ENCODE measurements at regions not wholly inside any gene's neighbourhood (a gene's known extent, or its start where the extent isn't known, plus 50 kb on each side); places are given as distances from the start of the nearest gene placed in this dataset.

DNA sequence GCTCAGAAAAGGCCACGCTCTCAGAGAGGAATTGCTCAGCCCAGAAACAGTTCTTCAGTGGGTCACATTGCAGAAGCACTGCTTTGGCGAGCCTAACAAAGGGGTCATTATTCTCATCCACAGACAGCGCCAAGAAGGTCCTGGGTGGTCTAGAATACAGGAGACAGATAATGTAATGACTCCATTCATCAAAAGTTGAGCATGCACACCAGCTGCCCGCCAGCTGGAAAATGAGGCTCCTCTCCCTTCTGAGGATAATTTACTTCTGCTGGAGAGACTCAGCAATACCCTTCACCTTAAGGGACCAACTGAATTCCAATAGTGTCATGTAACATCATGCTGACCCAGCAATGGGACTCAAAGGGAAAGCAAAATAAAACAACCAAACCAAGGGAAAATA lies 79.9 kb downstream of the TRIB2 start:
- Histone ChIP-seq H3K27me3 (ENCODE audit: insufficient read depth) (no peaks in the 10 kb centered on the region), H3K36me3 (ENCODE audit: insufficient read depth) (no peaks in the 10 kb centered on the region), H3K4me1 (ENCODE audit: insufficient read depth) (no peaks in the 10 kb centered on the region), H3K79me2 (replicated peaks; ENCODE audit: insufficient read depth) (no peaks in the 10 kb centered on the region), H3K27ac (ENCODE audit: low read depth) (no peak overlapping the region), H3K4me3 (no peak overlapping the region), H3K9me2 (ENCODE audit: insufficient read depth) (peaks cover 7% of the 10 kb centered on the region; the same call in 1 of the 2 replicates), H3K4me2 (no peak overlapping the region), H4K20me1 (replicated peaks; ENCODE audit: insufficient read depth) (no peaks in the 10 kb centered on the region), H3F3A (replicated peaks; ENCODE audit: low read depth) (no peaks in the 10 kb centered on the region), H2AFZ (0 out of 2 replicates have a peak overlapping the region, but pooled peaks have one; percentile 11)
- ATAC-seq (no peak), DNase-seq (ENCODE audit: low spot score) (no peak)
- TF ChIP-seq EZH2phosphoT487 (IDR thresholded peaks at IDR 0.05; ENCODE audit: unreplicated experiment): no peak
- no peak for TF ChIP-seq JUNB (IDR thresholded peaks at IDR 0.05; ENCODE audit: unreplicated experiment)
- no peak for TF ChIP-seq CREB1 (CRISPR knock-in tag; IDR thresholded peaks at IDR 0.05; ENCODE audit: low read depth)
- TF ChIP-seq, protein P1, sequence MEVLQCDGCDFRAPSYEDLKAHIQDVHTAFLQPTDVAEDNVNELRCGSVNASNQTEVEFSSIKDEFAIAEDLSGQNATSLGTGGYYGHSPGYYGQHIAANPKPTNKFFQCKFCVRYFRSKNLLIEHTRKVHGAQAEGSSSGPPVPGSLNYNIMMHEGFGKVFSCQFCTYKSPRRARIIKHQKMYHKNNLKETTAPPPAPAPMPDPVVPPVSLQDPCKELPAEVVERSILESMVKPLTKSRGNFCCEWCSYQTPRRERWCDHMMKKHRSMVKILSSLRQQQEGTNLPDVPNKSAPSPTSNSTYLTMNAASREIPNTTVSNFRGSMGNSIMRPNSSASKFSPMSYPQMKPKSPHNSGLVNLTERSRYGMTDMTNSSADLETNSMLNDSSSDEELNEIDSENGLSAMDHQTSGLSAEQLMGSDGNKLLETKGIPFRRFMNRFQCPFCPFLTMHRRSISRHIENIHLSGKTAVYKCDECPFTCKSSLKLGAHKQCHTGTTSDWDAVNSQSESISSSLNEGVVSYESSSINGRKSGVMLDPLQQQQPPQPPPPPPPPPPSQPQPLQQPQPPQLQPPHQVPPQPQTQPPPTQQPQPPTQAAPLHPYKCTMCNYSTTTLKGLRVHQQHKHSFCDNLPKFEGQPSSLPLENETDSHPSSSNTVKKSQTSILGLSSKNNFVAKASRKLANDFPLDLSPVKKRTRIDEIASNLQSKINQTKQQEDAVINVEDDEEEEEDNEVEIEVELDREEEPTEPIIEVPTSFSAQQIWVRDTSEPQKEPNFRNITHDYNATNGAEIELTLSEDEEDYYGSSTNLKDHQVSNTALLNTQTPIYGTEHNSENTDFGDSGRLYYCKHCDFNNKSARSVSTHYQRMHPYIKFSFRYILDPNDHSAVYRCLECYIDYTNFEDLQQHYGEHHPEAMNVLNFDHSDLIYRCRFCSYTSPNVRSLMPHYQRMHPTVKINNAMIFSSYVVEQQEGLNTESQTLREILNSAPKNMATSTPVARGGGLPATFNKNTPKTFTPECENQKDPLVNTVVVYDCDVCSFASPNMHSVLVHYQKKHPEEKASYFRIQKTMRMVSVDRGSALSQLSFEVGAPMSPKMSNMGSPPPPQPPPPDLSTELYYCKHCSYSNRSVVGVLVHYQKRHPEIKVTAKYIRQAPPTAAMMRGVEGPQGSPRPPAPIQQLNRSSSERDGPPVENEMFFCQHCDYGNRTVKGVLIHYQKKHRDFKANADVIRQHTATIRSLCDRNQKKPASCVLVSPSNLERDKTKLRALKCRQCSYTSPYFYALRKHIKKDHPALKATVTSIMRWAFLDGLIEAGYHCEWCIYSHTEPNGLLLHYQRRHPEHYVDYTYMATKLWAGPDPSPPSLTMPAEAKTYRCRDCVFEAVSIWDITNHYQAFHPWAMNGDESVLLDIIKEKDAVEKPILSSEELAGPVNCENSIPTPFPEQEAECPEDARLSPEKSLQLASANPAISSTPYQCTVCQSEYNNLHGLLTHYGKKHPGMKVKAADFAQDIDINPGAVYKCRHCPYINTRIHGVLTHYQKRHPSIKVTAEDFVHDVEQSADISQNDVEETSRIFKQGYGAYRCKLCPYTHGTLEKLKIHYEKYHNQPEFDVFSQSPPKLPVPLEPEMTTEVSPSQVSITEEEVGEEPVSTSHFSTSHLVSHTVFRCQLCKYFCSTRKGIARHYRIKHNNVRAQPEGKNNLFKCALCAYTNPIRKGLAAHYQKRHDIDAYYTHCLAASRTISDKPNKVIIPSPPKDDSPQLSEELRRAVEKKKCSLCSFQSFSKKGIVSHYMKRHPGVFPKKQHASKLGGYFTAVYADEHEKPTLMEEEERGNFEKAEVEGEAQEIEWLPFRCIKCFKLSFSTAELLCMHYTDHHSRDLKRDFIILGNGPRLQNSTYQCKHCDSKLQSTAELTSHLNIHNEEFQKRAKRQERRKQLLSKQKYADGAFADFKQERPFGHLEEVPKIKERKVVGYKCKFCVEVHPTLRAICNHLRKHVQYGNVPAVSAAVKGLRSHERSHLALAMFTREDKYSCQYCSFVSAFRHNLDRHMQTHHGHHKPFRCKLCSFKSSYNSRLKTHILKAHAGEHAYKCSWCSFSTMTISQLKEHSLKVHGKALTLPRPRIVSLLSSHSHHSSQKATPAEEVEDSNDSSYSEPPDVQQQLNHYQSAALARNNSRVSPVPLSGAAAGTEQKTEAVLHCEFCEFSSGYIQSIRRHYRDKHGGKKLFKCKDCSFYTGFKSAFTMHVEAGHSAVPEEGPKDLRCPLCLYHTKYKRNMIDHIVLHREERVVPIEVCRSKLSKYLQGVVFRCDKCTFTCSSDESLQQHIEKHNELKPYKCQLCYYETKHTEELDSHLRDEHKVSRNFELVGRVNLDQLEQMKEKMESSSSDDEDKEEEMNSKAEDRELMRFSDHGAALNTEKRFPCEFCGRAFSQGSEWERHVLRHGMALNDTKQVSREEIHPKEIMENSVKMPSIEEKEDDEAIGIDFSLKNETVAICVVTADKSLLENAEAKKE (CRISPR knock-in tag; IDR thresholded peaks at IDR 0.05): no peak
- no peak for TF ChIP-seq ZNF114 (CRISPR knock-in tag; IDR thresholded peaks at IDR 0.05)
- TF ChIP-seq, protein P2, sequence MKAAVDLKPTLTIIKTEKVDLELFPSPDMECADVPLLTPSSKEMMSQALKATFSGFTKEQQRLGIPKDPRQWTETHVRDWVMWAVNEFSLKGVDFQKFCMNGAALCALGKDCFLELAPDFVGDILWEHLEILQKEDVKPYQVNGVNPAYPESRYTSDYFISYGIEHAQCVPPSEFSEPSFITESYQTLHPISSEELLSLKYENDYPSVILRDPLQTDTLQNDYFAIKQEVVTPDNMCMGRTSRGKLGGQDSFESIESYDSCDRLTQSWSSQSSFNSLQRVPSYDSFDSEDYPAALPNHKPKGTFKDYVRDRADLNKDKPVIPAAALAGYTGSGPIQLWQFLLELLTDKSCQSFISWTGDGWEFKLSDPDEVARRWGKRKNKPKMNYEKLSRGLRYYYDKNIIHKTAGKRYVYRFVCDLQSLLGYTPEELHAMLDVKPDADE (IDR thresholded peaks at IDR 0.05): no peak
- TF ChIP-seq EZH2 (IDR thresholded peaks at IDR 0.05; ENCODE audit: low read depth, unreplicated experiment): no peak
- no peak for TF ChIP-seq ZNF331 (CRISPR knock-in tag; IDR thresholded peaks at IDR 0.05; ENCODE audit: low read depth)
- TF ChIP-seq, protein P3, sequence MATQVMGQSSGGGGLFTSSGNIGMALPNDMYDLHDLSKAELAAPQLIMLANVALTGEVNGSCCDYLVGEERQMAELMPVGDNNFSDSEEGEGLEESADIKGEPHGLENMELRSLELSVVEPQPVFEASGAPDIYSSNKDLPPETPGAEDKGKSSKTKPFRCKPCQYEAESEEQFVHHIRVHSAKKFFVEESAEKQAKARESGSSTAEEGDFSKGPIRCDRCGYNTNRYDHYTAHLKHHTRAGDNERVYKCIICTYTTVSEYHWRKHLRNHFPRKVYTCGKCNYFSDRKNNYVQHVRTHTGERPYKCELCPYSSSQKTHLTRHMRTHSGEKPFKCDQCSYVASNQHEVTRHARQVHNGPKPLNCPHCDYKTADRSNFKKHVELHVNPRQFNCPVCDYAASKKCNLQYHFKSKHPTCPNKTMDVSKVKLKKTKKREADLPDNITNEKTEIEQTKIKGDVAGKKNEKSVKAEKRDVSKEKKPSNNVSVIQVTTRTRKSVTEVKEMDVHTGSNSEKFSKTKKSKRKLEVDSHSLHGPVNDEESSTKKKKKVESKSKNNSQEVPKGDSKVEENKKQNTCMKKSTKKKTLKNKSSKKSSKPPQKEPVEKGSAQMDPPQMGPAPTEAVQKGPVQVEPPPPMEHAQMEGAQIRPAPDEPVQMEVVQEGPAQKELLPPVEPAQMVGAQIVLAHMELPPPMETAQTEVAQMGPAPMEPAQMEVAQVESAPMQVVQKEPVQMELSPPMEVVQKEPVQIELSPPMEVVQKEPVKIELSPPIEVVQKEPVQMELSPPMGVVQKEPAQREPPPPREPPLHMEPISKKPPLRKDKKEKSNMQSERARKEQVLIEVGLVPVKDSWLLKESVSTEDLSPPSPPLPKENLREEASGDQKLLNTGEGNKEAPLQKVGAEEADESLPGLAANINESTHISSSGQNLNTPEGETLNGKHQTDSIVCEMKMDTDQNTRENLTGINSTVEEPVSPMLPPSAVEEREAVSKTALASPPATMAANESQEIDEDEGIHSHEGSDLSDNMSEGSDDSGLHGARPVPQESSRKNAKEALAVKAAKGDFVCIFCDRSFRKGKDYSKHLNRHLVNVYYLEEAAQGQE (IDR thresholded peaks at IDR 0.05; ENCODE audit: unreplicated experiment): no peak
- no peak for TF ChIP-seq STAT1 (IDR thresholded peaks at IDR 0.05; ENCODE audit: unreplicated experiment)
- TF ChIP-seq, protein P4, sequence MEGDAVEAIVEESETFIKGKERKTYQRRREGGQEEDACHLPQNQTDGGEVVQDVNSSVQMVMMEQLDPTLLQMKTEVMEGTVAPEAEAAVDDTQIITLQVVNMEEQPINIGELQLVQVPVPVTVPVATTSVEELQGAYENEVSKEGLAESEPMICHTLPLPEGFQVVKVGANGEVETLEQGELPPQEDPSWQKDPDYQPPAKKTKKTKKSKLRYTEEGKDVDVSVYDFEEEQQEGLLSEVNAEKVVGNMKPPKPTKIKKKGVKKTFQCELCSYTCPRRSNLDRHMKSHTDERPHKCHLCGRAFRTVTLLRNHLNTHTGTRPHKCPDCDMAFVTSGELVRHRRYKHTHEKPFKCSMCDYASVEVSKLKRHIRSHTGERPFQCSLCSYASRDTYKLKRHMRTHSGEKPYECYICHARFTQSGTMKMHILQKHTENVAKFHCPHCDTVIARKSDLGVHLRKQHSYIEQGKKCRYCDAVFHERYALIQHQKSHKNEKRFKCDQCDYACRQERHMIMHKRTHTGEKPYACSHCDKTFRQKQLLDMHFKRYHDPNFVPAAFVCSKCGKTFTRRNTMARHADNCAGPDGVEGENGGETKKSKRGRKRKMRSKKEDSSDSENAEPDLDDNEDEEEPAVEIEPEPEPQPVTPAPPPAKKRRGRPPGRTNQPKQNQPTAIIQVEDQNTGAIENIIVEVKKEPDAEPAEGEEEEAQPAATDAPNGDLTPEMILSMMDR (conservative IDR thresholded peaks at IDR 0.05; ENCODE audit: low read depth in 2 of 2): no peak
- no peak for TF ChIP-seq POLR2AphosphoS5 (IDR thresholded peaks at IDR 0.05; ENCODE audit: low read depth)
- no peak for TF ChIP-seq NANOG (IDR thresholded peaks at IDR 0.05; ENCODE audit: borderline replicate concordance)
- Mint-ChIP-seq H3K4me3 (no peak overlapping the region), H3K9me3 (peaks cover 6% of the 10 kb centered on the region), H3K27me3 (ENCODE audit: insufficient read depth, low read depth, poor library complexity) (peaks cover 1% of the 10 kb centered on the region), H3K4me1 (no peaks in the 10 kb centered on the region), H3K36me3 (ENCODE audit: low read depth) (peaks cover 2% of the 10 kb centered on the region; the same call in 2 of the 3 replicates), H3K27ac (no peak overlapping the region)
